ENCODE measurements at regions not wholly inside any gene's neighbourhood (a gene's known extent, or its start where the extent isn't known, plus 50 kb on each side); places are given as distances from the start of the nearest gene placed in this dataset.

DNA sequence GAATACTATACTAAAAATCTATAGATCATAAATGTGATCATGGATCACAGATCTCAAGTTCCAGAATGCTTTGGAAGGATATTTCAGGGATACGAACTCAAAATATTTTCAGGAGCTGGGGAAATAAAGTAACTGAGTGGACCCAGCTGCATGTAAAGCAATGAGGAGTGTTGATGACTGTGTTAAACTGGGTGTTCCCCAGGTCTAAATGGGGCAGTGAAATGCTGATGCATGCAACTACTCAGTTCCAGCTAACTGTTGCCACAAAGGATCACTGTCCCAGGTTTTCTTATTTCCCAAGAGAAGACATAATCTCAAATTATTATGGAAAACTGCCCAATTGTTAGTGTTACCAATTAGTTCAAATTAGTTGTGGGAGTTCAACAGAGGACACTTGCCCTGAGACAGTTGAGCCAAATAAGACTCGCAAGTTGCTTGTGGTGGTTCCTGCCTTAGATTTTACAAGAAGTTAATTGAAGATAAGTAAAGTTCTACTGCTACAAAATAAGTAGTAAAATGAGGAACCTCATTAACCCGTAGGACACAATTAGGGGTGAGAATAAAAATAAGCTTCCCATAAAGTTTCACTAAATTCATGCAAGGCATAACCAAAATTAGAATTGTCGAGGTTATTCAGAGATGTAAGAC, 66.3 kb upstream of the IL12A start:
- Histone ChIP-seq H3K4me3 (no peak overlapping the region), H3K27me3 (ENCODE audit: insufficient read depth) (no peaks in the 10 kb centered on the region), H2AFZ (no peak overlapping the region), H3K79me2 (replicated peaks; ENCODE audit: insufficient read depth) (no peaks in the 10 kb centered on the region), H3K27ac (ENCODE audit: low read depth) (no peak overlapping the region), H3K36me3 (ENCODE audit: insufficient read depth) (no peaks in the 10 kb centered on the region), H3K4me1 (ENCODE audit: insufficient read depth) (no peaks in the 10 kb centered on the region), H4K20me1 (replicated peaks; ENCODE audit: insufficient read depth) (no peaks in the 10 kb centered on the region), H3F3A (replicated peaks; ENCODE audit: low read depth) (no peaks in the 10 kb centered on the region), H3K9me2 (ENCODE audit: insufficient read depth) (0 out of 2 replicates have a peak, but pooled peaks cover 12% of the 10 kb centered on the region), H3K4me2 (no peak overlapping the region)
- H3K4me3 Mint-ChIP-seq: no peak overlapping the region
- DNase-seq (ENCODE audit: low spot score) (no peak), ATAC-seq (no peak)
- no peaks in the 10 kb centered on the region for H3K36me3 Mint-ChIP-seq (ENCODE audit: low read depth)
- H3K9me3 Mint-ChIP-seq: no peaks in the 10 kb centered on the region
- TF ChIP-seq JUNB (IDR thresholded peaks at IDR 0.05; ENCODE audit: unreplicated experiment) (no peak), EZH2phosphoT487 (IDR thresholded peaks at IDR 0.05; ENCODE audit: unreplicated experiment) (no peak), ZNF331 (CRISPR knock-in tag; IDR thresholded peaks at IDR 0.05; ENCODE audit: low read depth) (no peak), POLR2AphosphoS5 (IDR thresholded peaks at IDR 0.05; ENCODE audit: low read depth) (no peak), CREB1 (CRISPR knock-in tag; IDR thresholded peaks at IDR 0.05; ENCODE audit: low read depth) (no peak), ZNF462 (CRISPR knock-in tag; IDR thresholded peaks at IDR 0.05) (no peak), STAT1 (IDR thresholded peaks at IDR 0.05; ENCODE audit: unreplicated experiment) (no peak)
- no peaks in the 10 kb centered on the region for H3K27me3 Mint-ChIP-seq (ENCODE audit: insufficient read depth, low read depth, poor library complexity)
- no peak overlapping the region for H3K27ac Mint-ChIP-seq
- H3K4me1 Mint-ChIP-seq: no peaks in the 10 kb centered on the region
